HepG2 (cell line): ENCODE measurements at regions not wholly inside any gene's neighbourhood (a gene's known extent, or its start where the extent isn't known, plus 50 kb on each side); places are given as distances from the start of the nearest gene placed in this dataset.

ENCODE experiments used
- ATAC-seq: fragments of 200-7000 bp; cut with Tn5 transposase; 3 replicates; pipeline ENCODE4 v1.9.1; 2020; ENCODE audit warnings: mild to moderate bottlenecking, moderate library complexity
- BruUV-seq: library from RNA; stranded (reverse); fragments of 400-500 nt; replicated peaks from 2 replicates; lab custom pipeline; 2021; lab: Mats Ljungman, UMichigan
- CTCF ChIA-PET: fragments of 300-600 bp; formaldehyde crosslinking; extraction: SDS; loops from one replicate; lab custom pipeline; 2021; ENCODE audit warnings: low total read pairs, inconsistent platforms, low intra/inter-chr PET ratio; lab: Yijun Ruan, JAX
- POLR2A ChIA-PET: fragments of 350-600 bp; sonication (Branson Sonifier 250); formaldehyde crosslinking; loops from one replicate; lab custom pipeline; 2020; ENCODE audit warnings: antibody characterized with exemption, inconsistent platforms; lab: Yijun Ruan, JAX
- DNase-seq: peaks from one replicate; pipeline ENCODE4 v3.0.0-alpha.2; 2015; ENCODE audit warnings: low spot score
- FAIRE-seq: peaks from 3 replicates; lab custom pipeline; 2011; peaks lifted over from hg19 to GRCh38; lab: Jason Lieb, UNC
- H2AFZ ChIP-seq: one replicate; pipeline ENCODE4 v1.6.1; 2011; ENCODE audit warnings: low read length, inconsistent platforms
- H3K27ac ChIP-seq: fragments of 300-600 bp; 3 replicates; pipeline ENCODE4 v1.8.0; 2011; ENCODE audit warnings: mixed run types, mild to moderate bottlenecking, mixed read lengths, low read length, inconsistent platforms; ENCODE audit not compliant: insufficient read depth; ENCODE audit errors: extremely low read length
- H3K27me3 ChIP-seq, 2 experiments: fragments of 200-600 bp in 1 of 2; 2 replicates in 1 of 2; 3 replicates in 1 of 2; pipeline versions ENCODE4 v1.6.0 to v1.8.0; 2011; ENCODE audit warnings: low read length in 2 of 2, mild to moderate bottlenecking in 2 of 2, moderate library complexity in 2 of 2, inconsistent platforms in 1 of 2; ENCODE audit not compliant: insufficient read depth in 2 of 2, control insufficient read depth in 1 of 2
- H3K36me3 ChIP-seq, 2 experiments: fragments of 200-600 bp in 1 of 2; replicated peaks in 1 of 2; 2 replicates in 1 of 2; 3 replicates in 1 of 2; pipeline versions ENCODE4 v1.5.1 to v1.8.0; 2011; ENCODE audit warnings: low read length in 2 of 2, inconsistent platforms in 1 of 2; ENCODE audit not compliant: insufficient read depth in 2 of 2, control insufficient read depth in 1 of 2
- H3K4me1 ChIP-seq: 2 replicates; pipeline ENCODE4 v1.5.1; 2012; ENCODE audit warnings: low read length, inconsistent platforms; ENCODE audit not compliant: insufficient read depth
- H3K4me2 ChIP-seq: 2 replicates; pipeline ENCODE4 v1.6.0; 2011; ENCODE audit warnings: low read depth, low read length, inconsistent platforms
- H3K4me3 ChIP-seq, 3 experiments: fragments of 200-600 bp in 1 of 3; sonication (generic), shearing (Covaris generic) in 1 of 3; replicated peaks in 1 of 3; 2 replicates each; pipeline ENCODE4 v1.5.1; 2011 to 2016; ENCODE audit warnings: low read length in 3 of 3, inconsistent platforms in 2 of 3, low read depth in 2 of 3, mild to moderate bottlenecking in 2 of 3, control low read depth in 1 of 3, mixed read lengths in 1 of 3; ENCODE audit not compliant: insufficient read depth in 1 of 3
- H3K79me2 ChIP-seq: one replicate; pipeline ENCODE4 v1.6.1; 2011; ENCODE audit warnings: low read length, inconsistent platforms; ENCODE audit not compliant: insufficient read depth
- H3K9ac ChIP-seq: 2 replicates; pipeline ENCODE4 v1.6.0; 2011; ENCODE audit warnings: mild to moderate bottlenecking, low read depth, low read length, inconsistent platforms; ENCODE audit not compliant: insufficient read depth
- H3K9me3 ChIP-seq: 2 replicates; pipeline ENCODE4 v1.5.1; 2012; ENCODE audit warnings: mild to moderate bottlenecking, low read length
- H4K20me1 ChIP-seq: 2 replicates; pipeline ENCODE4 v1.6.0; 2011; ENCODE audit warnings: inconsistent platforms, mild to moderate bottlenecking, low read length, moderate library complexity; ENCODE audit not compliant: insufficient read depth
- CBX5 ChIP-seq: sonication (generic); formaldehyde crosslinking; IDR thresholded peaks from 2 replicates; pipeline ENCODE4 v1.4.0; 2020; ENCODE audit warnings: missing genetic modification reagents, borderline replicate concordance
- CEBPB ChIP-seq: IDR thresholded peaks from 2 replicates; pipeline ENCODE4 v1.6.1; 2011; ENCODE audit warnings: low read depth, low read length, improper control_type of control experiment, borderline replicate concordance
- MTF1 ChIP-seq: sonication (generic); formaldehyde crosslinking; IDR thresholded peaks from 2 replicates; pipeline ENCODE4 v1.5.0; 2020; ENCODE audit warnings: missing genetic modification reagents
- SUZ12 ChIP-seq: fragments of 150-350 bp; IDR thresholded peaks from 2 replicates; pipeline ENCODE4 v1.6.1; 2014; ENCODE audit warnings: low read depth, low read length
- TOPORS ChIP-seq: sonication (generic); formaldehyde crosslinking; IDR thresholded peaks from 2 replicates; pipeline ENCODE4 v1.8.0; 2023; ENCODE audit warnings: mild to moderate bottlenecking, missing genetic modification reagents
- ZNF10 ChIP-seq: sonication (generic); formaldehyde crosslinking; IDR thresholded peaks from 2 replicates; pipeline ENCODE4 v1.4.0; 2020; ENCODE audit warnings: mild to moderate bottlenecking, low read depth, missing genetic modification reagents, borderline replicate concordance
- ZNF543 ChIP-seq: sonication (generic); formaldehyde crosslinking; IDR thresholded peaks from 2 replicates; pipeline ENCODE4 v1.4.0; 2020; ENCODE audit warnings: mild to moderate bottlenecking, missing genetic modification reagents
- WGBS: methylation state at CpG from one replicate; pipeline ENCODE4 v1.1.6; 2017; ENCODE audit warnings: low lambda C conversion rate; 5-methylcytosine and 5-hydroxymethylcytosine counted together
- in situ Hi-C: cut with HindIII; loops from 2 replicates; pipeline ENCODE4 v1.10.0; 2017; ENCODE audit warnings: low pct_unique_long_range_greater_than_20kb; ENCODE audit not compliant: extremely low pct_ligation_motif_present
- intact Hi-C: fragments of 100-400 bp; cut with micrococcal nuclease; formaldehyde crosslinking; loops from one replicate; pipeline ENCODE4 v1.10.0; 2022; ENCODE audit not compliant: unreplicated experiment

- no peak for TF ChIP-seq ZNF10
- no peak for TF ChIP-seq TOPORS (CRISPR knock-in tag)
- TF ChIP-seq SUZ12, result no peak
These were observed 290.2 kb upstream of the TCF4 start (continued) for GRCh38 chr18:55878224-55878623.

GRCh38 chr18:55877321-55877720 lies 289.3 kb upstream of the TCF4 start:
- BruUV-seq, result no TSS peak

GRCh38 chr18:55876254-55876653 lies 288.3 kb upstream of the TCF4 start:
- DNase-seq, result no peak
- BruUV-seq, result no TSS peak
- no peak for ATAC-seq
- in situ Hi-C loops, result no loop called here
- Histone ChIP-seq H3K79me2 (no peaks in the 10 kb centered on the region), H3K36me3 (no peaks in the 10 kb centered on the region), H3K4me1 (no peaks in the 10 kb centered on the region), H2AFZ (no peak overlapping the region), H3K27ac (no peak overlapping the region), H3K9ac (no peak overlapping the region), H3K27me3 (no peaks in the 10 kb centered on the region), H3K4me3 (no peak overlapping the region), H3K4me2 (no peak overlapping the region), H4K20me1 (no peaks in the 10 kb centered on the region), H3K9me3 (peaks cover 55% of the 10 kb centered on the region)
- TF ChIP-seq CEBPB (peak; percentile 7; the same call in 1 of the 2 replicates), ZNF543 (CRISPR knock-in tag) (no peak)
- ChIA-PET POLR2A (no interaction called here), CTCF (no interaction called here)
- FAIRE-seq, result no peak
- 0% methylated on average over 2 of the region's 2 CpGs for WGBS
- intact Hi-C loops, result no loop called here

More at GRCh38 chr18:55877321-55877720, 289.3 kb upstream of the TCF4 start:
- no peaks in the 10 kb centered on the region for H3K79me2 ChIP-seq
- no peaks in the 10 kb centered on the region for H3K4me1 ChIP-seq
- 3% methylated on average over 1 of the region's 1 CpG for WGBS
- no peak overlapping the region for H3K4me2 ChIP-seq
- H3K4me3 ChIP-seq, result no peak overlapping the region
- H4K20me1 ChIP-seq, result no peaks in the 10 kb centered on the region
- ChIA-PET CTCF (no interaction called here), POLR2A (no interaction called here)
- H3K36me3 ChIP-seq, result no peaks in the 10 kb centered on the region
- peaks cover 57% of the 10 kb centered on the region for H3K9me3 ChIP-seq
- DNase-seq (no peak), FAIRE-seq (no peak), ATAC-seq (no peak)
- H3K9ac ChIP-seq, result no peak overlapping the region
- in situ Hi-C loops, result no loop called here
- no peak for TF ChIP-seq CBX5 (CRISPR knock-in tag)
- TF ChIP-seq MTF1 (CRISPR knock-in tag), result no peak
- intact Hi-C loops, result no loop called here
- H3K27me3 ChIP-seq, result no peaks in the 10 kb centered on the region
- H2AFZ ChIP-seq, result no peak overlapping the region
- no peak overlapping the region for H3K27ac ChIP-seq
